ENCODE measurements at regions not wholly inside any gene's neighbourhood (a gene's known extent, or its start where the extent isn't known, plus 50 kb on each side); places are given as distances from the start of the nearest gene placed in this dataset.
"Not testable (repeated sequence)": the region's sequence is repeated elsewhere in the genome, so short reads cannot be mapped to it uniquely, and the experiment has no call there.

DNA sequence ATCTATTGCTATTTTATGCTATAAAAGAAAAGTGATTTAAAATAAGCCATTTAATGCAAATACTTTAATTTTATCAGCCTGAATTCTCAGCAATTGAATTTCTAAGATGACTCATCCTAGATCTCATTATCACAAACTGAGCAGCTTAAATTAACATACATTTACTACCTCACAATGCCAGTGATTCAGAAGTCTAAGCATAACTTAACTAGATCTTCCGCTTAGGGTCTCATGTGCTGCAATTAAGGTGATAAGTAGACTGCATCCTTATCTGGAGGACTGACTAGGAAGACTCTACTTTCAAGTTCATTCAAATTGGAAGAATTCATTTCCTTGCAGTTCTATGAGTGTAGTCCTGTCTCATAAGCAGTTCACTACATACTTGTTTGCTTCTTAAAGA is 286.6 kb downstream of the COL11A1 start:
- no peak for DNase-seq

DNA sequence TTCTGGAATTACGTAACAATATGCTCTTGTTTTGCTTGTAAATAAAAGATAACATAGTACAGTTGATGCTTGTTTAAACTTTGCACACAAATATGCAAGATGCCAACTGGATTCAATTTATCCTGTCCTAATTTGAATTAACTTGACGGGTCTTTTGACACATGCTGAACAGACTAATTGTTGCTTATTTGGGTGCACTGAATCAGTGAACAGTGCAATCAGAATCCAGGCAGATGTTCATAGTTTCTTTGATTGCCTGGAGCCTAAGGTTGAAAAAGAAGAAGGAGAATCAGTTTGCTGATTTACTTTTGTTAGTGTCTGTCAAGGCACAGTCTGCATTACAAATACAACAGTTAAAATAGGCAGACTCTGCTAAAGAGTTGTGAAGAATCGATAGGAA is 307.9 kb downstream of the COL11A1 start:
- no peak for DNase-seq

DNA sequence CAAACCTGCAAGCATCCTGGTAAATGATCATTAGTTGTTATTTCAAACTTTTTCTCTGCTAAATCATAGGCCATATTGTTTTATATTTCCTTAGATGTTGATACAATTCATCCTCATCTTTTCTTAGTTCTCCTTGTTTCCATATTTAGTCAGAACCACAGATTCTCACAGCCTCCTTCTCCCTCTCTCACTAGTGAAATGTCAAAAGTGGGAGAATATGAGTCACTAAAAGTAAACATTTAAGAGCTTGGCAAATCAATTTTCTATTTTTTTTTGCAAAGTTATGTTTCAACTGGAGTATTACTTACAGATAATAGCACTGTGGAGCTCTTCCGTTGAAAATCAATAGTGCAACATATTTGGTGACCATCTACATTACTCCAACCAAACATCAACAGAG is 308.8 kb downstream of the COL11A1 start:
- DNase-seq = no peak

GRCh38 chr1:102798718-102799117 is 309.6 kb downstream of the COL11A1 start:
- no peak for DNase-seq

DNA sequence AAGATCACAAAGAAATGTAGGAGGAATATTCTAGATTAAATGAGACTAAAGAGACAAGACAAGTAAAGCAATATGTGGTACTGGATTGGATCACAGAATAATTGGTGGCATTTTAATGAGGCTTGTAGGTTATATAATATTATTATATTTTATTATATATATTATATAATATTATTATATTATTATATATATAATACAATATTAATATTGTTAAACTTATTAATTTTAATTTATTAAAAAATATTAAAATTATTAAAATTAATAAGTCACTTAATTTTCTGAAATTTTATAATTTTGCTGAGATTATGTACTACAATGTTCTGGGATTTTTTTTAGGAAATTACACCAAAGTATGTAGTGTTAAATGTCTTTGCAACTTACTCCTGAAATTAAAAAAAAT is 311.9 kb downstream of the COL11A1 start:
- no peak for DNase-seq

- DNase-seq = no peak
These were observed 317.3 kb downstream of the COL11A1 start for GRCh38 chr1:102790997-102791396.

DNA sequence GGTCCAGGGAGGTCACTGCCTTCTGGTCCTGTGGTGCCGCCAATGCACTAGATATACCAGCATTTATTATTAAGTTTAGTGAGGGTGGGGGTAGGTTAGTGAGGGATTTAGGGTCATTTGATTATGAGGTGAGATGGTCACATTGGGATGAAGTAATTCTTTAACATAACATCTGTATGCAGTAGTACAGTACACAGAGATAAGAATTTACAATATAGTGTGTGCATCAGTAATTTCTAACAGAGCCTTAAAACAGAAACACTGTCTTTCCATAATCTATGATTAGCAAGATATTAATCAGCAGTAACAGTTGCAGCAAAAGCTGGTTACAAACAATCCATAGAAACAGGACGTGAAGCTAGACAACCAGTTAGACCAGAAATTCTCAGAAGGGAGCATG is 318.4 kb downstream of the COL11A1 start:
- DNase-seq = not testable (repeated sequence)

DNA sequence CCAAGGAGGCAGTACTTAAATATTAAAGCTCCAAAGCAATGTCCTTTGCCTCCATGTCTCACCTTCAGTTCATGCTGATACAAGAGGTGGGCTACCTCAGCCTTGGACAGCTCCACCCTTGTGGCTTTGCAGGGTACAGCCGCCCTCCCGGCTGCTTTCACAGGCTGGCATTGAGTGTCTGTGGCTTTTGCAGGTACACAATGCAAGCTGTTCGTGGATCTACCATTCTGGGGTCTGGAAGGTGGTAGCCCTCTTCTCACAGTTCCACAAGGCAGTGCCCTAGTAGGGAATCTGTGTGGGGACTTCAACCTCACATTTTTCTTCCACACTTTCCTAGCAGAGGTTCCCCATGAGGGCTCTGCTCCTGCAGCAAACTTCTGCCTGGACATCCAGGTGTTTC is 324.8 kb downstream of the COL11A1 start:
- DNase-seq = no peak

GRCh38 chr1:102782144-102782543 is 326.2 kb downstream of the COL11A1 start:
- no peak for DNase-seq

GRCh38 chr1:102776071-102776470 is 332.3 kb downstream of the COL11A1 start:
- DNase-seq = no peak

- DNase-seq = no peak
These were observed 335.5 kb downstream of the COL11A1 start for GRCh38 chr1:102772831-102773230.

- DNase-seq = no peak
These were observed 349.9 kb downstream of the COL11A1 start for GRCh38 chr1:102758418-102758817.

- no peak for DNase-seq
These were observed 351.0 kb downstream of the COL11A1 start for GRCh38 chr1:102757363-102757762.

- no peak for DNase-seq
These were observed 357.2 kb downstream of the COL11A1 start for GRCh38 chr1:102751111-102751510.

GRCh38 chr1:102742426-102742825 is 365.9 kb downstream of the COL11A1 start:
- DNase-seq = no peak

DNA sequence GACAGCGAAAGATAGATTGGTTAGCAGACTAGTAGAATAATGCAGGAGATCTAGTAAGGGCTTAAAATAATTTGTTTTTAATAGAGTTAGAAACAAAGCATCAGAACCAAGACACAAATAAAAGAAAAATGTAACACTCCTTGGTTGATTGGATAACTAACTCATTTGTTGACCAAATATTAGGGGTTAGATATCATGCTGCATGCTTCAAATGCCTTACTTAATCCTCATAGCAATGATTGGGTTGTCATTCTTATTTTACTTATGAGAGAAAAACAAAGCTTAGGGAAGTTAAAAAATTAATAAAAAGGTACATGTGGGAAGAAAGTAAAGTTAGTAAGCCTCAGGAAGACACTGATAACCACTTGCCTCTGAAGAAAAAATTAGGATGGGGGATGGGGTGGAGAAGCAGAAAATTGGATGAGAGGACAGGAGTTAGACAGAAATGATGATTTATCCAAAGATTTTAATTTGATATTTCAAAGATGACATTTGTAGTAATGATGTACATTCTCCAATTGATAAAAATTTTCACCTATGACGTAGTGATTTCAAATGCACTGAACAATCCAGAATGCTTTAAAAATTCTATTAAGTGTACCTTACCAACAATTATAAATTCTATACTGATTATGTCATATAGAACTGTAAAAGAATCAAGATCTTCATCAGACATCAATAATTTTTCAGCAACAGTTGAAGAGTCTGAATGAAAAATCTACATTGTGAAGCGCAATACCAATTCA is 374.7 kb downstream of the COL11A1 start:
- no peak for DNase-seq

DNA sequence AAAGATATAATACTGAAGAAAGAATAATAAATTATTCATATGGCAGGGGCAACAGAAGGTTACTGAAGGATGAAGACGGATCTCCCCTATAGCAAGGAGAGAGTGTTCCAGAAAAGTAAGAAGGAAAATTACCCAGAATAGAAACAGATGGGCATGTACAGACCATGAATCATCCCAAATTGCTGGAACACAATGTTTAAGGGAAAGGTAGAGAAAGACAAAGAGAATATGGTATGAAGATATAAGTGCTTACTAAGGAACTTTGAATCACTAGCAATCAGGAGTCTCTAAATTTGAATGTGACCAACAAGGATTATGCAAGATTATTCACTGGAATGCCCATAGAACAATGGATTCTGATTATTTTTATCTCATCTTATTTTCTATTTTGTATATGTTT is 375.4 kb downstream of the COL11A1 start:
- DNase-seq = no peak

- DNase-seq = no peak
These were observed 381.9 kb downstream of the COL11A1 start for GRCh38 chr1:102726417-102726816.

GRCh38 chr1:102724741-102725140 is 383.6 kb downstream of the COL11A1 start:
- no peak for DNase-seq

- DNase-seq = peak; percentile 36
These were observed 393.2 kb downstream of the COL11A1 start for GRCh38 chr1:102715150-102715549.

GRCh38 chr1:102699524-102699923 is 408.8 kb downstream of the COL11A1 start:
- DNase-seq = no peak

- no peak for DNase-seq
These were observed 415.0 kb downstream of the COL11A1 start for GRCh38 chr1:102693345-102693744.

DNA sequence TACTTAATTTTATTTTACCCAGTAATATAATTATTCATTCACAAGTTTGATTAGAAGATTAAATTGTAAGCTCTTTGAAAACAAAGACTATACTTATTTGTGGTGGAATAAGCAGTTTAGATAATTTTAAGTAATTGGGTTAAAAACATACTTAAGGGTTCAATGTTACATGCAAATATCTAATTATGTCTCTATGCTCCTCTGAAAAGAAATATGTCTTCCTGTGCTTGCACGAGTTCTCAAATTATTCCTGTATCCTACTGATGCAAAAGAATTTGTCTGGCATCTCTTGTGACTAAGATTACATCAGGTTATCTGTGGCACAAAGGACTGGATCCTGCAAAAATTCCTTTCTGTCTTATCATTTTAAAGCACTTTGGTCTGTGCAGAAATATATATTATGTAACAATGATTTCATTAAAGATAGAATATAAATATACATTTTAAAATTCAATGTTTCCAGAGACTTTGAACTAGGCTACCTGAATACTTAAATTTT is 416.7 kb downstream of the COL11A1 start:
- DNase-seq = no peak

GRCh38 chr1:102687383-102687782 is 420.9 kb downstream of the COL11A1 start:
- DNase-seq = no peak

- DNase-seq = no peak
These were observed 446.8 kb downstream of the COL11A1 start for GRCh38 chr1:102661481-102661880.

Measured in RPMI8226 (cell line).